PC-9 (cell line): ENCODE measurements at regions not wholly inside any gene's neighbourhood (a gene's known extent, or its start where the extent isn't known, plus 50 kb on each side); places are given as distances from the start of the nearest gene placed in this dataset.
A peak's percentile ranks its signal among the peaks of the same experiment; 100 is the strongest.

Experiments used
- BruUV-seq: library from RNA; stranded (reverse); fragments of 400-500 nt; replicated peaks from 2 replicates; lab custom pipeline; 2021; lab: Mats Ljungman, UMichigan
- CTCF ChIA-PET: fragments of 300-600 bp; sonication (Branson Sonifier 250); formaldehyde crosslinking; loops from one replicate; lab custom pipeline; 2022; ENCODE audit warnings: antibody characterized with exemption; lab: Charles Lee
- POLR2A ChIA-PET: fragments of 300-600 bp; sonication (Branson Sonifier 250); formaldehyde crosslinking; loops from one replicate; lab custom pipeline; 2022; ENCODE audit warnings: antibody characterized with exemption; ENCODE audit not compliant: unreplicated experiment; lab: Charles Lee
- DNase-seq, 2 experiments: peaks; one replicate each; pipeline versions ENCODE4 v3.0.0 to v3.0.0-alpha.2; 2015 to 2022; ENCODE audit warnings: mixed read lengths in 1 of 2
- H2AFZ ChIP-seq: fragments of 200-600 bp; sonication (generic); 2 replicates; pipeline ENCODE4 v1.8.1; 2017; ENCODE audit warnings: antibody characterized with exemption
- H3F3A ChIP-seq: fragments of 200-600 bp; sonication (generic); 2 replicates; pipeline ENCODE4 v1.8.1; 2017; ENCODE audit warnings: antibody characterized with exemption, mild to moderate bottlenecking, low read depth; ENCODE audit not compliant: insufficient read depth
- H3K27ac ChIP-seq: fragments of 200-600 bp; sonication (generic); 2 replicates; pipeline ENCODE4 v1.6.1; 2016; ENCODE audit warnings: mixed run types
- H3K27me3 ChIP-seq: fragments of 200-600 bp; sonication (generic); 2 replicates; pipeline ENCODE4 v1.6.1; 2016; ENCODE audit warnings: low read depth, mixed run types; ENCODE audit not compliant: insufficient read depth
- H3K36me3 ChIP-seq: fragments of 200-600 bp; sonication (generic); 2 replicates; pipeline ENCODE4 v1.6.1; 2016; ENCODE audit warnings: low read depth, mixed run types
- H3K4me1 ChIP-seq: fragments of 200-600 bp; sonication (generic); replicated peaks from 2 replicates; pipeline ENCODE4 v1.6.1; 2016; ENCODE audit warnings: mixed run types; ENCODE audit not compliant: insufficient read depth
- H3K4me2 ChIP-seq: fragments of 200-600 bp; sonication (generic); 2 replicates; pipeline ENCODE4 v1.6.1; 2017; ENCODE audit warnings: mixed run types
- H3K4me3 ChIP-seq: fragments of 200-600 bp; sonication (generic); 2 replicates; pipeline ENCODE4 v1.6.1; 2016; ENCODE audit warnings: mixed run types
- H3K79me2 ChIP-seq: fragments of 200-600 bp; sonication (generic); 2 replicates; pipeline ENCODE4 v1.6.1; 2017; ENCODE audit warnings: low read depth, mixed run types
- H3K9me2 ChIP-seq: fragments of 200-600 bp; sonication (generic); 2 replicates; pipeline ENCODE4 v1.8.1; 2017; ENCODE audit warnings: mild to moderate bottlenecking; ENCODE audit not compliant: insufficient read depth
- H3K9me3 ChIP-seq: fragments of 200-600 bp; sonication (generic); 2 replicates; pipeline ENCODE4 v1.8.1; 2016; ENCODE audit warnings: low read depth; ENCODE audit not compliant: insufficient read depth
- H4K20me1 ChIP-seq: fragments of 200-600 bp; sonication (generic); 2 replicates; pipeline ENCODE4 v1.8.1; 2017; ENCODE audit not compliant: insufficient read depth
- CTCF ChIP-seq: fragments of 200-600 bp; sonication (generic); conservative IDR thresholded peaks from 2 replicates; pipeline ENCODE4 v1.6.1; 2017; ENCODE audit warnings: mixed run types, antibody characterized with exemption, mild to moderate bottlenecking, moderate library complexity
- EZH2 ChIP-seq: fragments of 200-600 bp; sonication (generic); IDR thresholded peaks from 2 replicates; pipeline ENCODE4 v1.8.0; 2017; ENCODE audit warnings: antibody characterized with exemption, low read depth
- intact Hi-C: fragments of 100-400 bp; cut with micrococcal nuclease; formaldehyde crosslinking; loops from one replicate; pipeline ENCODE4 v1.10.0; 2022; ENCODE audit not compliant: unreplicated experiment

GRCh38 chr5:124972703-124973102, 226.3 kb upstream of the ZNF608 start:
- no peaks in the 10 kb centered on the region for H3K27me3 ChIP-seq
- TF ChIP-seq CTCF (no peak), EZH2 (no peak)
- H3K4me3 ChIP-seq, result no peak overlapping the region
- no peaks in the 10 kb centered on the region for H3K4me1 ChIP-seq
- peaks cover 3% of the 10 kb centered on the region; the same call in 1 of the 2 replicates for H3F3A ChIP-seq
- H3K9me3 ChIP-seq, result 0 out of 2 replicates have a peak, but pooled peaks cover 3% of the 10 kb centered on the region
- ChIA-PET POLR2A (no interaction called here), CTCF (no interaction called here)
- H4K20me1 ChIP-seq, result no peaks in the 10 kb centered on the region
- BruUV-seq, result no TSS peak
- no peaks in the 10 kb centered on the region for H3K9me2 ChIP-seq
- no peaks in the 10 kb centered on the region for H3K79me2 ChIP-seq
- H3K36me3 ChIP-seq, result no peaks in the 10 kb centered on the region
- no peak for DNase-seq
- H3K27ac ChIP-seq, result no peak overlapping the region
- intact Hi-C loops, result no loop called here
- no peak overlapping the region for H3K4me2 ChIP-seq
- H2AFZ ChIP-seq, result no peak overlapping the region

- H2AFZ ChIP-seq, result 0 out of 2 replicates have a peak overlapping the region, but pooled peaks have one; percentile 22
- no peak overlapping the region for H3K4me2 ChIP-seq
- TF ChIP-seq CTCF, result no peak
- TF ChIP-seq EZH2, result no peak
- DNase-seq, result no peak
- H3K9me3 ChIP-seq, result 0 out of 2 replicates have a peak, but pooled peaks cover 3% of the 10 kb centered on the region
- H4K20me1 ChIP-seq, result no peaks in the 10 kb centered on the region
- no peaks in the 10 kb centered on the region for H3K79me2 ChIP-seq
- no peaks in the 10 kb centered on the region for H3K36me3 ChIP-seq
- H3K27me3 ChIP-seq, result no peaks in the 10 kb centered on the region
- no peak overlapping the region for H3K27ac ChIP-seq
- no peak overlapping the region for H3K4me3 ChIP-seq
- H3F3A ChIP-seq, result peaks cover 3% of the 10 kb centered on the region; the same call in 1 of the 2 replicates
- ChIA-PET CTCF (no interaction called here), POLR2A (no interaction called here)
- H3K9me2 ChIP-seq, result no peaks in the 10 kb centered on the region
- intact Hi-C loops, result no loop called here
- no peaks in the 10 kb centered on the region for H3K4me1 ChIP-seq
- BruUV-seq, result no TSS peak
These were observed 227.2 kb upstream of the ZNF608 start for GRCh38 chr5:124973661-124974060.

GRCh38 chr5:124976086-124976485, 229.6 kb upstream of the ZNF608 start:
- Histone ChIP-seq H3K27me3 (no peaks in the 10 kb centered on the region), H3K4me1 (peaks cover 7% of the 10 kb centered on the region; the same call in 1 of the 2 replicates), H4K20me1 (no peaks in the 10 kb centered on the region), H3K27ac (no peak overlapping the region), H3K36me3 (no peaks in the 10 kb centered on the region), H3K9me2 (no peaks in the 10 kb centered on the region), H3K4me2 (no peak overlapping the region), H3K79me2 (no peaks in the 10 kb centered on the region), H3K9me3 (0 out of 2 replicates have a peak, but pooled peaks cover 3% of the 10 kb centered on the region), H2AFZ (no peak overlapping the region), H3K4me3 (no peak overlapping the region), H3F3A (peaks cover 3% of the 10 kb centered on the region; the same call in 1 of the 2 replicates)
- CTCF ChIA-PET, result no interaction called here
- no peak for DNase-seq
- intact Hi-C loops, result no loop called here
- TF ChIP-seq CTCF (no peak), EZH2 (no peak)
- POLR2A ChIA-PET, result no interaction called here
- BruUV-seq, result no TSS peak
